NCI-H1694 (cell line): ENCODE measurements at regions not wholly inside any gene's neighbourhood (a gene's known extent, or its start where the extent isn't known, plus 50 kb on each side); places are given as distances from the start of the nearest gene placed in this dataset.
A peak's percentile ranks its signal among the peaks of the same experiment; 100 is the strongest.

Source experiments
- DNase-seq: peaks from one replicate; lab custom pipeline; 2025; lab: John Stamatoyannopoulos, UW

DNA sequence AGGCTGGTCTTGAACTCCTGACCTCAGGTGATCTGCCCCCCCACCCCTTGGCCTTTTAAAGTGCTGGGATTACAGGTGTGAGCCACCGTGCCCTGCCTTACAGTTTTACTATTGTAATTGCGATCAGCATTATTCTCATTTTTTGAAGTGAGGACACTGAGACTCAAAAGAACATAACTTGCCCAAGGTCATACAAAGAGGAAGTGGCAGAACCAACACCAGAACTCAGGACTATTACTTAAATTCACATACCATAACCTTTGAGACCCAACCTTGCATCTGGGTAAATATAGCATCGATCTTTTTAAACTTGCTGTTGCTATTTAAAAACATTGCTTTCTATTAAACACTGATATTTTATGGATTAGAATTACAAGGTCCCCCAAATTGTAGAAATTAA is 54.2 kb downstream of the FOXI1 start:
- no peak for DNase-seq

DNA sequence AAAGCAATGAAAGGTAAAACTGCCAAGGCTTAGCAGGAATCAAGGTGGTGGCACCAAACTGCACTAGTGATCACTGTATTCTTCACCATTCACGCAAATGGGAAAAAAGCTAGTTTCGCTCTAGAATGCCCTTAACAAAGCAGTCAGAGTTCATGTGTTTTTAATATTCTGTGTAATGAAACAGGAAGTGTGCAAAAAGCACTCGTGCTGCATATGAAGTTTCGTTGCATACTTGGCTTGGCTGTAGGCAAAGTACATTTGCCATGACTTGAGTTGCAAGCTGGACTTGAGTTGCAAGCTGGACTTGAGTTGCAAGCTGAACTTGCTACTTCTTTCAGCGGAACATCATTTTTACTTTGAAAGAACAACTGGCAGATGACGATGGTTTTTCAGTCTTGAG is 55.4 kb downstream of the FOXI1 start:
- no peak for DNase-seq

DNA sequence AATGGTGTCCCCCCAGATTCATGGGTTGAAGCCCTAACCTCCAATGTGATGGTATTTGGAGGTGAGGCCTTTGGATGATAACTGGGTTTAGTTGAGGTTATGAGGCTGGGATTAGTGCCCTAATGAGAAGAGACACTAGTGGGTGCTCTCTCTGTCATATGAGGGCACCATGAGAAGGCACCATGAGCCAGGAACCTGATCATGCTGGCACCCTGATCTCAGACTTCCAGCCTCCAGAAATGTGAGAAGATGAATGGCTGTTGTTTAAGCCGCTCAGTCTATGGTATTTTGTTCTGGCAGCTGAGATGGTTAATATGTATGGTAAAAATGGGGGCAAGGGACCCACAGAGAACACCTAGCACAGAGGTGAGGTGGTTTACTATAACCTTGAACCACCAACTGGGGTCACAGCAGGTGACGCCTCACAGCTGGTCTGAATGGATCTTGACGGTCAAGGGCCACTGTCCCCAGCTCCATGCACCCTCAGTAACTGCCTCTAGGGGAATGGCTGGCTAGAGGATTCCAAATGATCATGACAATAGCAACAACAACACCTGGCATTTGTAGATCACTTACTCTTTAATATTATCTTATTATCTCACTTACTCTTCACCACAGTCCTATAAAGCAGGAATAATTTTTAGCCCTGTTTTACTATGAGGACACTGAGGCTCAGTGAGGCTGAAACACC is 57.1 kb downstream of the FOXI1 start:
- no peak for DNase-seq

DNA sequence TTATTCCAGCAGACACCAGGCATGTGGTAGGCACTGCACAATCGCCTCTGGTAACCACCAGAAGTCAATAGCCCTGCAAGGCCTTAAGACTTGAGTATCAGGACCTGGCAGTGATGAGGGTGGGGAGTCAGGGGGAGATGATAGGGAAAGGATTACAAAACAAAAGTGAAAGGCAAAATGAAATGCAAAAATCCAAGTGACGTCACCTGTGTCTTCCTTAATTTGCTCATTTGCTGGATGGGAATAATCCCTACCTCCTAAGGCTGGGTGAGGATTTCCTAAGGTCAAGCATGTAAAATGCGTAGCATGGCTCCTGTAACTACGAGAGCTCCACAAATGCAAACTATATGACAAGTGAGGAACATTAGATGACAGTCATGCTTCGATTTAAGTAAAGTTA is 58.4 kb downstream of the FOXI1 start:
- no peak for DNase-seq

DNA sequence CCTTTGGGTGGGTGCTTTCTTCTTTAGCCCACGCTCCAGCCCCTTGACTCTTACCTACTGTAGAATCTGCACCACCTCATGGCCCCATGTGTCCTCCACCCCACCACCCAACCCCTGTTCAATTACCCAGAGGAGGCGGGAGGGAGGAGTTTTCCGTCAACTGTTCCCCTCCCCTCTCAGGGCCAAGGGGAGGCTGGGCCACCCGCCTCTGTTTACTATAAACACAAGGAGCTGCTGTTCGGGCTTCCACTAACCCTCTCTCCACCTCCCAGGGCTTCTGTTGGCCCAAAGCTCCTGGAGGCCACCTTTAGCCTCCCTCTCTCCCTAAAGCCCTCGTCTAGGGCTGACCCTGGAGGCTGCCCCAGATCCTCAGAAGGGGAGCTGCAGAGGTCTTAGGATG is 59.2 kb downstream of the FOXI1 start:
- no peak for DNase-seq

DNA sequence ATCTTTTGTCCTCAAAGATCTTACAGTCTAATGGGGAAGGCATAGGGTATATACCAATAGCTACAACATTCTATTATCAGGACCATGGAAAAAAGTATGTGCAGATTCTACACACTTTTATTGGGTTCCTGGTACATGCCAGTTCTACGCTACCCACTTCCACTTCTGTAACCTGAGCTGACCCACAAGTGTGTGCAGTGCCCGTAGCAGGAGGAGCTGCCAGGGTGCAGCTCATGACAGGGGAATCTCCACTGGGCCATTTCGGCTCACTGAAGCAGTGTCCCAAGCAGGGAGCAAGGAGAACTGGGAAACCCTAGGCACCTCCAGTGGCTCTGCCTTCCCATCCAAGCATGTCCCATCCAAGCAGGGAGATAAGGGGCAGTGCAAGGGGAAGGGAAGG is 60.4 kb downstream of the FOXI1 start:
- DNase-seq = no peak

DNA sequence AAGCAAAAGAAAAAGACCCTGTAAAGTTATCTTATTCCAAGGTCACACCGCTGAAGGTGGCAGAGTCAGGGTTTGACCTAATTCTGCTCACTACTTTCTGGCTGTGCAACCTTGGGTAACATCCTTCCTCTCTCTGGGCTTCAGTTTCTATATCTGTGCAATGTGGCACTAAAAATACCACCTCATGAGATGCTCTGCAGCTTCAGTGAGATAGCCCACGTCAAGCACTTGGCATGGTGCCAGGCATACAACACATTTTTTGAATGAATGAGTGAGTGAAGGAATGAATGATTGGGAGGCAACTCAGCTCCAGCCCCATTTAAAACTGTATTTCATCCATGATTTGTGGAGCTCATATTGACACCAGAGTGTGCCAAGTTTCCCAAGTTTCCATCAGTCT is 62.3 kb downstream of the FOXI1 start:
- DNase-seq = no peak

DNA sequence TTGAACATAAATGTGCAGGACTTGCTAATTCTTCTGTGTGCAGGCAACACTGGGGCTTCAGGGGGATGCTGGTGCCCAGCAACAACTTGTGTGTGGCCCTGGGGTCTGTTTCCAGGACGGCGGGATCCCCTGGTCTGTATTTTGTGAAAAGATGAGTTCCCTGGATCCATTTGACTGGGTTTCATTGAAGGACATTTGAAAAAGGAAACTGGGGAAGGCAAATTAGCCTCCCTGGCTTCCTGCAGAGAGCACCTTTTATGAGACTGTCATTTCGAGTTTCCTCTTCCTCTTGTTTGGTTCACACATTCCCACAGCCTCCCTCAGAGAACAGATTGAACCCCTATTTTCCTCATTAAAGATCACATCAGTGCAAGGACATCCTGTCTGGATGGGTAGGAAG is 63.1 kb downstream of the FOXI1 start:
- no peak for DNase-seq

DNA sequence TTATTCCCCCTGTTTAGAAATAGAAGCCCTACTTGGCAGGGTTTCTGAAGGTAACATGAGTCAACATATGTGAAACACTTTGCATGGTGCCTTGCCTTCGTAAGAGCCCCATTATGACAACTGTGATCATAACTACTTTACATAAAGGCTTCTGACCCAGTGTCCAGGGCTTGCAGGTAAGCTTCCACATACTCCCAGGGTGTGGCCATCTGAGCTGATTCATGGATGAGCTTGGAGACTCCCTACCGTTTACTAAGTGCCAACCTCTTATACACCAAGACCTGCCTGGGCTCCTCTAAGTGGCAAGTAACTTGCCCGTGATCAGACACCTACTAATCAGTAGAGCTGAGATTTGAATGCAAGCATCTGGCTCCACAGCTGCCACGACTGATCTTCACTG is 62.8 kb upstream of the C5orf58 start:
- peak; percentile 18 for DNase-seq

DNA sequence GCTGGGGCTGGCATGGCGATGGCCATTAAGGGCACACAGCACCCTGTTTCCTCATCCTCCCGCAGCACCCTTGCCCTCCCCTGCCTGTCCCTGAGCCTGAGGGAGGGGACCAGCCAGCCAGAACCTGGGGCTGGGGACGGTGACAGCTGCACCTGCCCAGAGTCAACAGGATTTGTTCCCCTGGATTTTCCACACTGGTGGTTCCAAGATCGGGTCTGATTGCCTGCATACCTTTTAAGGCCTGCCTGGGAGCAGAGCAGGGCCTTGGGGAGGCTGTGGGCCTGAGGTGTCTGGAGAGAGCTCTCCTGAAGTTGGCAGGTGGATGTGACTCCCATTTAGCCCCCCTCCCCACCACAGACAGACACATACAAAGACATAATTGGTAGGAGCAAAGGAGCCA is 61.0 kb upstream of the C5orf58 start:
- DNase-seq = no peak

DNA sequence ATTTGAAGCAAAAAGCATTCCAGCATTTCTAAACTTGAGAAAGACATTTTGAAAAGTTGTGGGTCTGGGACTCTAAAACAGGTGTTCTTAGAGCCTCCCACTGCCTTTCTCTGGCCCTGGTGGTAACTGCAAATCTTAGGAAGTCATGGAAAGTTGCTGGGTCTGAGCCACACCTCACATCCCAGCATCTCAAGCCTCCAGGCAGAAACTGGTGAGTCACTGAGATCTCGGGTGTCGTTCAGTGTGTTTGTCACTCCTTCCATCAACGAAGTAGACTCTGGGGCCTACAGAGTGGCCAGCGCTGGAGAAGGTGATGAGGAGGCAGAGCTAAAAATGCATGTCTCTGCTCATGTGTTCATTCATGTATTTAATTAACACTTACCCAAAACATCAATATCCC is 59.6 kb upstream of the C5orf58 start:
- no peak for DNase-seq

DNA sequence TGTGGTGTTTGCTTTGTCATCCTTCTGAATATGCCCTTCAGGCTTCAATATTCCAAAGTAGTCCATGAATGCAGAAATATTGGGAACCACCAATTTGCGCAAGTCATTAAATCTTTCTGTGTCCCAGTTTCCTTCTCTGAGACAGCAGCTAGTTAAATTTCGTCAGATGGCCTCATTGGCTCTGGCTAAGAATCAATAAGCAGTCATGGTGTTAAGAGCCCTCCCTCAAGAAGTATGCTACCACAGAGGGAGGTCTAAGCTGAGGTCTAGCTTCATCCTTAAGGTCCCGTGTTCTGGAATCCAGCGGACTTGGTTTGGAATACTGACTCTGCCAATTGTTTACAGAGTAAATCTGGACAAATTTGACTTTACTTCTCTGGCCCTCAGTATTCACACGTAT is 59.1 kb upstream of the C5orf58 start:
- no peak for DNase-seq

DNA sequence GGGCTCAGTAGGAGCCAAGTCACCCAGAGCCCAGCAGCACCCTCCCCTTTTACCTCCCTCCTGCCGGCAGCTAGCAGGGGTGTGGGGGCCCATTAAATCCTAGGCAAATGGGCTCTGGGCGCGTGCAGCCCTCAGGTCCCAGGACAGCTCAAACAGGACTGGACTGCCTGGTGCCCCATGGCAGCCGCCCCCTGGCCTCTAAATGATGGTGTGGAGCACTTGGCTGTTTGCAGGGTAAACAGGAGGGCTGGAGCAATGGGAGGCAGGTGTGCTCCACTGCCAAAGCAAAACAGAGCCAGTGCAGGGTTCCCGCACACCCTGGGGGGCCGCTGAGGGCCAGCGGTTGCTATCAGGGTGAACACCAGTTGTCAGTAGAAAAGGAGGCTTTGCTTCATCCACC is 55.9 kb upstream of the C5orf58 start:
- no peak for DNase-seq

DNA sequence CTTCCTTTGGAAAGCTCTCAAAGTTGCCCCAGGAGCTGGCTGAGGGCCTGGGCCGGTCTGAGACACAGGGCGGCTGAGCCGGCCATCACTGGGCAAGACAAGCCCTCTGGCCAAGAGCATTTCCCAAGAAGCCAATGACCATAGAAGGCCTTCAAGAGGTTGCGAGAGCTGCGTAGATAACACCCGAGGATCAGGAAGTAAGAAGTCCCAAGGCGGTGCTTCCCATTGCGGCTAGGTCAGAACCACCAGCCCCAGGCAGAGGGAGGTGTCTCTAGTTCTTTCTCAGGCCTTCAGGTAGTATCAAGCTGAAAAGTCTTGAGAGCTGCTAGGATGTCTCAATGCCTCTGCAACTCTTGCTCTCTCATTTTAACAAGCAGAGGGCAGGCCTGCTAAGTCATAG is 54.0 kb upstream of the C5orf58 start:
- DNase-seq = no peak

DNA sequence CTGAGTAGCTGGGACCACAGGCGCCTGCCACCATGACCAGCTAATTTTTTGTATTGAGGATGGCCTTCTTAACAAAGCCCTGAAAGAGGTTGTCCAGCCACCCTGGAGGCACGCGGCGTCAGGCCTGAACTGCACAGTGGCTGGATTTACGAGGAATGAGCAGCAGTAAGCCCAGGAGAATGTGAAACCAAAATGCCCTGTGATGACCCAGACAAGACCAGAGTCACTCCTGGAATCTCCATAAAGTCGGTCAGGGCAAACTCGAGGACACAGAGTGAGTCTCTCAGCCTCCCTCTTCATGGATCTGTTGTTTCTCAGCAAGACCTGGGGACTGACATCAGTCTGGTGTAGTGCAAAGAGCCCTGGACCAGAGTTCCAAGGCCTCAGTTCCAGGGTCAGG is 53.2 kb upstream of the C5orf58 start:
- DNase-seq = no peak

DNA sequence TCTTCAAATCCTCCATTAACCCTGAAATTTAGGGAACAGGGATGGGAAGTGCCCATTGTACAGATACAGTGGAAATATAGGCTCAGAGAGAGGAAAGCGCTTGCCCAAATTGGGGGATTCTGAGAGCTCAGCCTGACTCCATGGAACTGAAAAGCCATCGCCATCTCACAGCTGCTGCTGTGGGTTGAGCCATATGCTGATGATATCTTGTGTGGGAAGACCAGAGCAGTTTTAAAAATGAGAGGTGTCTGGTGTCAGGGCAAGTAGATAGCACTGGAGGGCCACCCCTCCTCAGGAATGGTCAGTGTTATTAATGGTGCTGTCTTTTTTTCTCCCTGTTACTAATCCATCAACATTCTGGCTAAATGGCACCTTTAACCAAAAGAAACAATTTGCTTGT is 50.9 kb upstream of the C5orf58 start:
- DNase-seq = no peak

DNA sequence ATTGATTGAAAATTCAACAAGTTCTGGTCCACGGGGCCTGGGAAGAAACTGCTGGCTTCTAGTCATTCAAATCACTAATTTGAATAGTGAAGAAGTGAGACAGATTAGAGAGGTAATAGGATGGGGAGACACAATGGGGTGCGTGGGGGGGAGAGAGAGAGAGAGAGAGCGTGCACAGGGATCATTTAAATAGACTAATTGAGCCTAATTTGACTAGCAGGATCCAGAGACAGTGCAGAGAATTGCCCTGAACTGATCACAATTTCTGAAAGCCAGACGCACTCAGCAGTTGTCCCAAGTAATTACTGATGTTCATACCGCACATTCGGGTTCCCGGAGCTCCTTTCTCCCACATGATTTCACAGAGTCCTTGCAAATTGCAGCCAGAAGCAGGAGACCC is 50.3 kb upstream of the C5orf58 start:
- DNase-seq = no peak
